Fibroblast of skin of right quadriceps (primary cell): ENCODE measurements at regions not wholly inside any gene's neighbourhood (a gene's known extent, or its start where the extent isn't known, plus 50 kb on each side); places are given as distances from the start of the nearest gene placed in this dataset.
"Not testable (repeated sequence)": the region's sequence is repeated elsewhere in the genome, so short reads cannot be mapped to it uniquely, and the experiment has no call there.

ENCODE experiments used
- DNase-seq: peaks from one replicate; pipeline ENCODE4 v3.0.0-alpha.2; 2013

DNA sequence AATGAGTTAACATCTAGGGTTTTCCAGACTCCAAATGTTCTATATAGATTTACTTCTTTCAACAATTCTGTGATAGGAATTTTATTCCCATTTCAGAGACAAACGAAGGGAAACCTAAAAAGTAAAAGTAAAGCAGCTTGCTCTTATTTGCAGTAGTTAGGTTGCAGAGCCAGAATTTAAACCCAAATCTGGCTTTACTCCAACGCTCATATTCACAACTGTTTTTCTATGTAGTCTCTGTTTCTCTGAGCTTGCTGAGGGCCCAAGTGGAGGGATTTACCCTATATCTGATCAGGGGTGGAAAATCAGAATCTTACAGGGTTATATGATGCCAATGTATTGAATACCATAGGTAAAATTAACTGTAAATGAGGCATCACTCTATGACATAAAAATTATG is 599.1 kb upstream of the GRIA3 start:
- no peak for DNase-seq

DNA sequence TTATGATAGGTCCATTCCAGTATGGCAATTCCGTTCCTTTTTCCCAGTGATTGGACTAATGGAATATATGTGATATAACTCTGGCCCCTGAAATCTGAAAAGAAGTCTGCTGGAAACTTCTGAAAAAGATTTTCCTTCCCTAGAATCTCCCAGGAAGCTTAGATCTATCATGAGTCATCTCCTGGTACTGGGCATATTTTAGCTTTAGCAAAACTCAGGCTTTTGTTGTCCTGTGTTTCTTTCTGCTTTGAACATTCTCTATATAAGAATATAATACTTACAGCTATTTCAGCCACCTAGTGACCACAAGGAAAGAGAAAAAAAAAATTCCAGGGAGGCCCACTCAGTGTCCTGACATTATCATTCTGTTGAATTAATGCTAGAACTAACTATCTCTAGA is 597.2 kb upstream of the GRIA3 start:
- DNase-seq, result no peak

DNA sequence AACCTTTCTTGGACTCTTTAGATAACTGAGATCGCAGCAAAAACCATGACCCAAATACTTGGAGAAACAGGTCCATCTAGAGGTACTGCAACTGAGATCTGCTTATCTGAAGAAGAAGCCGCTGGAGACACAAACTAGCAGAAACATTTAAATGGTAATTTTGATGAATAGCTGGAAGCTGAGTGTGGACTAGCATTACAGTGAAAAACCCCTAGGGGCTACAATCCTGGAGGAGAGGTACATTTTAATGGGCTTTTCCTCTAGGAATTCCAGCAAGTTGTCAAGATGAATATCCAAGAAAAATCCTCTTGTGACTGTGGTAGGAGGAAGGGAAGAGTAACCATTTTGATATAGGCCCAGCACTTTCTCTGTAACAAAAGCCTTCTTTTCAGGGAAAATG is 592.5 kb upstream of the GRIA3 start:
- DNase-seq, result no peak

DNA sequence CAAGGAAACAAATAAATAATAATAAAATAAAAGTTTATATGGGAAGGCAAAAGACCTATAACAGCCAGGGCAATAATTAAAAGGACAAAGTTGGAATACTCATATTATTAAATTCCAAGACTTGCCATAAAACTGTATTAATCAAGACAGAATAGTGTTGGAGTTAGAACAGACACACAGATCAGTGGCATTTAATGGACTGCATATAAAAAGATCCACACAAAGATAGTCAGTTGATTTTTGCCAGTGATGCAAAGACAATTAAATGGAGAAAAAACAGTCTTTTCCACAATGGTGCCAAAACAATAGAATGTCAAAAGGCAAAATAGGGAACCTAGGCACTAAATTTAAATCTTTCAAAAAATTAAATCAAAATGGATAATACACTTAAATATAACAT is 587.1 kb upstream of the GRIA3 start:
- no peak for DNase-seq

DNA sequence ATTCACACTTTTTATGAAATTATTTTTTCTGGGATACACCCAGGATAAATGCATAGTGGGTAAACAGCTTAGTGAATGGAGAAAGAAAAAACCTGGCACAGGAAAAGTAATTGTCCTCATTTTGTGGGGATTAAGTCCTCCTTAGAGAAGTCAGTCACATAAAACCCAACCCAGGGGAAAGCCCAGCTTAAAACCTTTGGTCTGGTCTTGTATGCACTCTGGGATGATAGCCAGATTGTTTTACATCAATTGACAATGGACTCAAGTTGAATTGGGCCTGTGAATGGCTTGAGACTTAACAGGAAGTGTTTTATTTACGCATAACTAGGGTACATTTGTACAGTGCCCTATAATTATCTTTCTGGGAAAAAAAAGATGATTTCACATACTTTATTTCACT is 561.3 kb upstream of the GRIA3 start:
- DNase-seq, result no peak

DNA sequence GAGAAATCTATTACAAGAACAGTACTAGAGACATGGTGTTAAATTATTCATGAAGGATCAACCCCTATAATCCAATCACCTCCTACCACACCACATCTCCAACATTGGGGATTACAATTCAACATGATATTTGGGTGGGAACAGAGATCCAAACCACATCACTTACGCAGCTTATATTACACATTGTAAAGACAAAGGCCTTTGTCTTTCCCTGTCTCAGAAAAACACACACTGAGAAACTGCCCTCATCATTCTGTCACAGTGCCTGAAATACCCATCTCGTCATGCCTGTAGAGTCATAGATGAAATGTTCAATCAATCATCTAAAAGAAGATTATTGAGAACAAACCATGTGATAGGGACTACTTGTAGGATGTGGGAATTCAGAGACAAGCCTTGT is 558.8 kb upstream of the GRIA3 start:
- DNase-seq, result peak; percentile 1

DNA sequence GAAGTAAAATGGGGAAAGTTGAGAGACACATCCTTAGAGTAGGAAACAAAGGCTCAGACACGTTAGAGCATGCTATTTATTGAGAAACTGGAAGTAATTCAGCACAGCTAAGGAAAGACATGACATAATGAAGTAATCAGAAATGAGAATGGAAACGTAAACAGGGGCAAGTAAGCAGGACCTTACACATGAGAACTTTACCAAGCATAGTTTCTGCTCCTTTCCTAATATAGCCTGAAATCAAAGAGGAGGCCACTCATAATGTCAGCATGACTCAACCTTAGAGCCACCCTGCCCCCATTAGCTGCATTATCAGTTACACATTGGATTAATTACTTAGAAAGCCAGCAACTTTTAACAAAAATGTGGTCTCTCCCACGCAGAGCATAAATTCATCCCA is 558.3 kb upstream of the GRIA3 start:
- DNase-seq, result peak; percentile 88

DNA sequence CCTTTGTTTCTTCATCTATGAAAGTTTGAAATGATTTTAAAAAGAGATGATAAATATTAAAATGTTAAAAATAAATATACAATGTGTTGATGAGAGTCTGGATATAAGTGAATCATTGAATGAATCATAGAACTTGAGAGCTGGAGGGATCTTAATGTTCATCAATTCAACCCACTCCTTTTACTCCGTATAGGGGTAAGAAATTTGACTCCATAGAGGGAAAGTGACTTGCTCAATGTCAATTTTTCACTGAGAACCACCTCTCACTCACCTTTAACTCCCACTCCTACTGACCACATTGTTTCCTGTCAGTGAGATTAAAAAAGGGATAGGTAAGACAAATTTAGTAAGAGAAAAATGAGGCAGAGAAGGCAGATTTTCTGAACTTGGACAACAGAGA is 557.2 kb upstream of the GRIA3 start:
- peak; percentile 23 for DNase-seq

DNA sequence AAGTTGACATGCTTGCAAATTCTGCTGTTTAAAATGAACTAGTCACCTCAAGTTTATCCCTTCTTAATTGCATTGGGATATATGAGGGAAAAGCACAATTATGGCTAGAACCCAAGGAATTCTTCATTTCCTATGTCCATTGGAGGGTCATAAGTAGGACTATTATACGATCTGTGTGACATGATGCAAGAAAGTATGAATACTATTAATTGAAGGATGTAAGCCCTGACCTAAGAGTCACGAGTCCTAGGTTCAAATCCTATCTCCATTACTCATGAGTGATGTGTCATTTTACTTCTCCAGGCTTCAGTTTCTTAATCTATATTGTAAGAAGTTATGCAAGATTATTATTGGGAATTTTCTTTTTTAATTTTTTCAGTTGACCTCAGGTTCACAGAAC is 542.9 kb upstream of the GRIA3 start:
- DNase-seq, result no peak

DNA sequence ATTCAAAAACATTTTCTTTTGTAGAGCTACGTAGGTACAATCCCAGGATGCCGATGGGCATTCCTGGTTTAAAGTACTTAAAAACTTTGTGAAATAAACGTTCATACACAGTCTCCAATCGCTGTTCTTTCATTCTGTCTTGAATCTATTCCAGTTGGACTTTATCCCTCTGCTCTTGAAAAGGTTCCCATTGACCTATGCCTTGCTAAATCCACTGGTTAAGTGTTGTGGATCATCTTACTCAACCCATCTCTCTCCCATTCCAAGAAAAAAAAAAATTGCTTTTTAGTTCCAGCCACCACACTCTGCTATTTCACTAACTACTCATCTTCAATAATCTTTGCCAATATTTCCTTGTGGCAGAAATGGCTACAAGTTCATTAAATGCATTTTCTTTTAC is 542.3 kb upstream of the GRIA3 start:
- no peak for DNase-seq

DNA sequence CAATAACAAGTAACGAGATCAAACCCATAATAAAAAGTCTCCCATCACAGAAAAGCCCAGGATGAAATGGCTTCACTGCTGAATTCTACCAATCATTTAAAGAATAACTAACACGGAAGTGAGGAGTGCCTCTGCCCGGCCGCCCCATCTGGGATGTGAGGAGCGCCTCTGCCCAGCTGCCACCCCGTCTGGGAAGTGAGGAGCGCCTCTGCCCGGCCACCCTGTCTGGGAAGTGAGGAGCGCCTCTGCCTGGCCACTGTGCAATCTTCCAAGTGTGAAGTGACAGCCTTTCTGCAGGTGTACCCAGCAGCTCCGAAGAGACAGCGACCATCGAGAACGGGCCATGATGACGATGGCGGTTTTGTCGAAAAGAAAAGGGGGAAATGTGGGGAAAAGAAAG is 528.8 kb upstream of the GRIA3 start:
- not testable (repeated sequence) for DNase-seq

DNA sequence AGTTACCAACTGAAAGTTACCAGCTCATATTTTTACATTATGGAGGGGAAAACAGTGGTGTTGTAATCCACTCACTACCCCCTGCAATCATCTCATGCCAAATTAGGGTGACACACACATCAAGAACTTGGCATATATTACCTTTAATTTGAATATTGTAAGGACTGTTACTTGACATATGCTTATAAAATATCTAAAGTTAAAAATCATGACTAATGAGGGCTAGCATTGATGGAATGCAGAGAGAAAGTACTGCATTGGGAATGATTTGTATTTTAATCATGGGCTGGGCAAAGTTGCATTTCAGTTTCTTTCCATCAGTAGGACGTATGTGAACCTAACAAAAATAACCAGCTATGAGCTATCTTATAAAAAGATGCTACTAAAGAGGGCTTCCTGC is 517.5 kb upstream of the GRIA3 start:
- DNase-seq, result peak; percentile 38

DNA sequence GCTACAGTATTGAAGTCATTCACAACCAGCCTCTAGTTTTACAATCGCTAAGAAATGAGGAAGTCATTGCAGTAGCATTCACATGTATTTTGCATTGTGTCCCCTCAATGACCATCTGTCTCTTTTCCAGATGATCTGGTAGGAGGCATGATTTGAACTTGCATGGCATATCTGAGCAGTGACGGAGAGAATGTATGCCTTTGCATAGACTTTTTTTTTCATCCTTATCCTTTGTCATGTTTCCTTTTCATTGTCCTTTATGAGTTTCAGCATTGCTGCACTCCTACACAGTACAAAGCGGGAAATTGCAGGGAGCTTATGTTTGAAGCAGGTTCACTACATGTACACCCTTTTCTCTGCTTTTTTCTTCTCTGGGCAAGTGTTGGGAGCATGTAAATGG is 516.4 kb upstream of the GRIA3 start:
- DNase-seq, result no peak

DNA sequence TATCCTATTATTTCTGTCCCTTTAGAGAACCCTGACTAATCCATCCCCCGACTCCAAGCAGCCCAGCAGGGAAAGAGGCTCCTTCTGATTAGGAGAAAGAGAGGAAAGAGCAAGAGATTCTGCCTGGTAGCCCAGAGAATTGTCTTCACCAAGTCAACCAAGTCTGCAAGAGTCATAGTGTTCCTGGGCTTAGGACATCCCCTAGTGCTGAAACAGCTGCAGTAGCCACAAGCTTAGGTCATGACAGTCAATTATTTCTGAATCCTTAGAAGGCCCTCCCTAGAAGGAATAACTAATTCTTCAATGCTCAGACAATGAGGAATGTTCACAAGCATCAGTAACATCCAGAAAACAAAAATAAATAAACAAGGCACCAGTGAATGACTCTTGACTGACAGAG is 480.3 kb upstream of the GRIA3 start:
- peak; percentile 5 for DNase-seq

DNA sequence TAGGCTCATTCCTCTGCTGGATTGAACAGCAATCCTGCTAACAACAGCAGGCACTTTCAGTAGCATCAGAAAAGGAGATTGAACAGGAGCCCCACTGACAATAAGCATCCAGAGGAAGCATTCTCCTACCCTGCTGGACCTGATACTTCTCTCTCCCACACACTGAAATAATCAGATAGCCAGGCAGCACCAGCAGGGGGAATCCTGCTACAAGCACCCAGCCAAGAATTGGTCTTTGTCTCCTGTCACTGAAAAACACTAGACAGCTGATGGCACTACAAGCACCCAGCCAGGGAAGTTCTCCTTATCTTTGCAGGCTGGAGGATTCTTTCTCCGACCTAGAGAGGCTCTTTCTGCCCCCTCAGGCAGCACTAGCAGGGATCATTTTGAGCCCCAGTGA is 444.3 kb upstream of the GRIA3 start:
- DNase-seq, result peak; percentile 0

DNA sequence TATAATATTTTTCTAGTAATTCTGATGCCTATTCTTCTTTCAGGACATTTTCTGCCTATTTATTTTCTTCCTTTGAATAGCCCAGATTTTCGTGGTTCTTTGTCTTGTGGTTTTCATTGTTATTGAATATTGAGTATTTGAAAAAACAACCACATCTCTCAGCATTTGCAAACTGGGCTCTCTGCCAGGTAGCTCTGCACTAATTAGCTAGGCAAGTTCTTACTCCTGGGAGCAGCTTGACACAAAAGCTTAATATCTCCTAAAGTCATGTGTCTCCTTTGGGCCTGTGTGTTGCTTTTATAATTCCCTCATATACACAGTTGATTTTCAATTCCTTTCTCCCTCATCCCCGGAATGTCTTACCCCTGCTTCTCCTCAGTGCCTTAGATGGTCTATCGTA is 413.5 kb upstream of the GRIA3 start:
- DNase-seq, result peak; percentile 10

DNA sequence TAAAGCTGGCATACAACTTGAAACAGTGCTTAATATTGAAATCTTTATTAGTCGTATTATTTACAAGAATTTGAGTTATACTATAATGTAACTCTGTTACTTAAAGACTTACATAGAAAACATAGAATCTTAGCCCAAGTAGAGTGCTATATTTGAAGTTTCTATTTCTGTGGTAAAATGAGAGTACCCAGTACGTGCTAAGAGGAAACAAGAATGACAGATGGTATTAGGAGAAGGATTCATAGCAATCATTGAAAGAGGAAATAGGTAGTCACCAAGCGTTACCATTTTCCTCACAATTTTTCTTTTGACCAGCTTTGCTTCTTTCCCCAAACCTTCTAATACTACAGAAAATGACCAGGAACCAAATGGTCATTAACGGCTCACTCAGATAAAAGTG is 412.1 kb upstream of the GRIA3 start:
- no peak for DNase-seq

DNA sequence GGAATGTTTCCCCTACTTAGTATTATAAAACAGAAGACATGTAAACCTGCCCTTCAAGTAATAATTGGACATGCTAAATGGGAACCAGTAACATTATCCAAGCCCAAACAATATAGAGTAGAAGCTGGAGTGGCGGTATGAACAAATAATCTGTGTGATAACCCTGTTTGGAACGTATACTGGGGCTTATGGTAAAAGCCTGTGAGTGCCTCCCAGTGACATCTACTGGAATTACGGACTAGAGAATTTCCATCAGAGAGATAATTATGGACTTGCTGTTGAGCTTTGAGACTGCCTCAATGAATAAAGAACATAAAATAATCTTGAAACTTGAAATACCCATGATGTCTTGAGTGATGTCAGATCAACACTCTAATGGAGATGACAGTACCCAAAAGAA is 406.3 kb upstream of the GRIA3 start:
- no peak for DNase-seq

DNA sequence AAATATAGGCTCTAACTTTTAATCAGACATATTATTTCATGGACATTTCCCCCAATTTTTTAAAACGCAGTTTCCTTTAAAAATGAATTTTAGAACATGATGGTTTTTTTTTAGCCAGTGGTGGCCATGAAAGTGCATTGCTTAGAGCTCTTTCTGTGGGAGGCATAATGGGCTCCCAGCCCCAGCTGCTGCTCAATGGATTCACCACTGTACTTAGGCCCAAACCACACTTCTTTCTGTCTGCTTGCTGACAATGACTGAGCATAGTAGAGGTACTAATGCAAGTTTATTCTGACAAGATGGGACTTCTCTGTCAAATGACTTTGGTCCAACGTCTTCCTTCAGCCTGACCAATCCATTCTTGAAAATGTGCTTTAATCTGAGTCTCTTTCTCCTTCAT is 400.2 kb upstream of the GRIA3 start:
- no peak for DNase-seq

DNA sequence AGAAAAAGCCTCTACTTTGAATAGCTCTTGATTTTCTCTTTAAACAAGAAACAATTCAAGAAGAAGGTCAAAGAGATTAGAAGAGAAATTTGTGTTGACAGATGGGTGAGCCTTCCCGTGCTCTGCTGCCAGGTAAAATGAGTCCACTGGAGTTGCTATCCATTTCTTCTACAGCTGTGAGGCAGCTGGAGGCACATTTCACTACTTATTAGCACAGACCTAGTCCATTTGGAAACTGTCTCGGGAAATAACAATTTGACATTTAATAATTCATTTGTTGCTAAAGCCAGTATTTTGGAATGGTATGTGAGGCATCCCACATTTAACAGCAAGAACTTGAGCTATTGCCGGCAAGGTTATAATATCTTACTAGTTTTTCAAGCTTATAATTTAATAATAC is 396.8 kb upstream of the GRIA3 start:
- DNase-seq, result peak; percentile 6

DNA sequence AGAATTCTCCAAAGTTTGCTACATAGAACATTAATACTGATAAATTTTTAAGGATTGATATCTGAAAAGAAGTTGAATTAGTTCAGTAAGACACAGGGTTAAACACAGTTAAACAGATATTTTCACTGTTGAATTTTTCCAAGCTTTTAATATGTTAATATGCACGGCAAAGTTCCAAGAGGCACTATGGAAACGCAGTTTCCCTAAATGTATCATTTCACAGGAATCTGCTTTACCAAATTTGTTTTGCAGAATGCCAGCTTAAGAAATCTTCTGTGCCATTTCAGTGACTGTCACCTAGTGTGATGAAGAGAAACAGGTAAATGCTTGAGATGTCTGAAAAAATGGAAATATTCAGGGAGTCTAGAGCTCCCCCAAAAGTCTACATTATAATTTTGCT is 395.9 kb upstream of the GRIA3 start:
- no peak for DNase-seq

DNA sequence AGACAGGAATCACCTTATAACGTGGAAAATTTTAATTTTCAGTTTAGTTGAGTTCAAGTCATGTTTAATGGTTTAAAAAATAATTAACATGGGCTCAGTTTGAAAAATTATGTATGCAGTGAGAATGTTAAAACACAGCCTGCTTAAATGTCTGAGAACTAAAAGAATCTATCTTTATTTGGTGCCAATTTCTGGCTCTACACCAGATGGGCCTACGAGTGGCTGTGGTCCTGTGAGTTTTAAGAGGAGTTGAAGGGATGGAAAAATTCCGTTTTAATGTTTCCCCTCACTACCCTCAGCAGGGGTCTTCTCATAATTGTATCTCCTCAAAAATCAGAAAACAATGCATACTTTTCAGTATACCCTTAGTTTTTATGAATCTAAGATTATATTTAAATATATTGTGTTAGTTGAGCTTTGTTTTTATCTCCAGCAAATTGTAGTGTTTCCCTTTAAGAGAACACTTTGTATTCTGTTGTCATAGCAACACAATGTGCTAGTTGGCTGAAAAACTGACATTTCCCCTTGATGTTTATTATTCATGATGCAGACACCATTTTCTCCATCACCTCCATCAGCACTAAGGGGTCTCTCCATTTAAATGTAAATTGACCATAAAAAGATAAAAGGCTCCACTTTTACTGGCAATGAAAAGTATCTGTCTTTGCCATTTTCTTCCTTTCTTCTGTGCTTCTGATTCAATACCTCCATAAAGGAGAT is 393.5 kb upstream of the GRIA3 start:
- no peak for DNase-seq

DNA sequence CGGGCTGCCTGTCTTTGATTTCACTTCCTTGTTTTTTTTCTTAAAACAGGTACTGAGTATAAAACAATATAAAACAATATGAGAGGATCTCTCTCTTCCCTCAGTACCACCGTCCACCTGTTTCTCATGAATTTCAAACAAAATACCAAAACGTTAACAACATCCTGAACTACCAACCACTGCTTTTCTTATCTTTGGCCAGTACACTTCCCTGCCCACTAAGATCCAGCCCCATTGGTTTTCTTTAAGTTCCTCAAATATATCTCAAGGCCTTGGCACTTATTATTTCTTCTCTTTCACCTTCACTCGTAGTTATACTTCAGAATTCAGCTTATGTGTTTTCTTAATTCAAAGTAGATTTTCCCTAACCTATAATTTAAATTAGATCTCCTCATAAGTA is 370.2 kb upstream of the GRIA3 start:
- DNase-seq, result no peak

DNA sequence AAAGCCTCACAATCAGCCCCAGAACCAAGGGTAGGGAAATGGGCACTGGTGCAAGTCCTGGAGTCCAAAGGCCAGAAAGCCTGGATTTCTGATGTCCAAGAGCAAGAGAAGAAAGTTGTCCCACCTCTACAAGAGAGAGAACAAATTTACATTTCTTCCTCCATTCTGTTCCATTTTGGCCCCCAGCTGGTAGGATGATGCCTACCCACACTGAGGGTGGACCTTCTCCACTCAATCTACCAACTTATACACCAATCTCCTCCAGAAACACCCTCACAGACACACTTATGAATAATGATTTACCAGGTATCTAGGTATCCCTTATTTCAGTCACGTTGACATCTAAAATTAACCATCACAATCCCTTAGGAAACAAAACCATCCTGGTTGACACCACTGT is 367.8 kb upstream of the GRIA3 start:
- DNase-seq, result no peak

DNA sequence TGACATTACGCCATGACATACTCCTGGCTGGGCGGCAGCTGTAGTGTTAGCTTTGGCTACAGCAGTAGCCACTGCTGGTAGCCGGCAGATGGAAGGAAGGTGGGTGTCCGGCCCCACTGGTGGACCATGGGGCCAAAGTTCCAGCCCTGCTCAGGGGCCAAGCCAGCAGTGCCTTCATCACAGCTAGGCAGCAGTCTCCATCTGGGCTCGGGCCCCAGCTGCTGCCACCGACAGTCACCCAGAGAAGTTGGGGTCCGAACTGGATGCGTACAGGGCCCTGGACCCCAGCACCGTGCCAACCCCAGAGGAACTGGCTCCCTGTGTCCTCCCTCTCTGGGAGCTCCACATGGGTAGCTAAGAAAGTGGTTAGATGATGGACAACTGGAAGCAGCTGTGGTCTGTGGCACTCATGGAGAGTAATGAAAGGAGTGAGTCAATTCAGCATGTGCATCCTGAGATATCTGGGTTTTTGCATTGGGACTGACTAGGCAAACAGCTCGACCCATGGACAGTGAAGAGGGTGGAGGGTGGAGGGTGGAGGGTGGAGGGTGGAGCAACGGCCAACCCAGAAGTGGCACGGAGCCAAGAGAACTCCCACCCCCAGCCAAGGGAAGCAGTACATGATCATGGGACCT is 366.6 kb upstream of the GRIA3 start:
- no peak for DNase-seq
